Activated CD4-positive, alpha-beta T cell treated with anti-CD3 and anti-CD28 coated beads, Interleukin-2, amount 10 ng/mL, durations not matched to agents 24 days and 14 days (primary cell): ENCODE measurements at regions not wholly inside any gene's neighbourhood (a gene's known extent, or its start where the extent isn't known, plus 50 kb on each side); places are given as distances from the start of the nearest gene placed in this dataset.

Source experiments
- DNase-seq: peaks from one replicate; pipeline ENCODE4 v3.0.0; 2022
- H3K27ac Mint-ChIP-seq: one replicate; pipeline ENCODE4 v1.8.0; 2022; ENCODE audit warnings: mild to moderate bottlenecking, mixed read lengths
- H3K27me3 Mint-ChIP-seq: one replicate; pipeline ENCODE4 v1.8.0; 2022; ENCODE audit warnings: mixed read lengths
- H3K36me3 Mint-ChIP-seq: one replicate; pipeline ENCODE4 v1.8.0; 2022; ENCODE audit warnings: low read depth, mild to moderate bottlenecking, mixed read lengths
- H3K4me1 Mint-ChIP-seq: one replicate; pipeline ENCODE4 v1.8.0; 2021; ENCODE audit warnings: mixed read lengths
- H3K4me3 Mint-ChIP-seq: one replicate; pipeline ENCODE4 v1.8.0; 2022; ENCODE audit warnings: mild to moderate bottlenecking, moderate library complexity, mixed read lengths
- H3K9me3 Mint-ChIP-seq: one replicate; pipeline ENCODE4 v1.8.0; 2021; ENCODE audit warnings: mixed read lengths
- intact Hi-C: fragments of 100-400 bp; cut with micrococcal nuclease; formaldehyde crosslinking; loops from one replicate; pipeline ENCODE4 v1.15.1; 2023

DNA sequence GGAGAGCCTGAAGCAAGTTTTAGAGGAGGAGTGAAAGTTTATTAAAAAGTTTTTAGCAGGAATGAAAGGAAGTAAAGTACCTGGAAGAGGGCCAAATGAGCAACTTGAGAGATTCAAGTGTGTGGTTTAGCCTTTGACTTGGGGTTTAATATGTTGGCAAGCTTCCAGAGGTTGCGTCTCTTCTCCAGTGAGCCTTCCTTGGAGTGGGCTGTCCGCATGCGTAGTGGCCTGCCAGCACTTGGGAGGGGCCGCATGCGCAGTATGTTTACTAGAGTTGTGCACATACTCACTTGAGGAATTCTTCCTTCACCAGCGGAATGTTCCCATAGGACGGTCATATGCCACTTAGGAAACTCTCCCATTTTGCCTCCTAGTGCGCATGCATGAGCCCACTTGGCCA is 235.2 kb downstream of the ALDH8A1 start:
- peaks cover 12% of the 10 kb centered on the region for H3K27me3 Mint-ChIP-seq
- H3K4me1 Mint-ChIP-seq, result no peaks in the 10 kb centered on the region
- no peaks in the 10 kb centered on the region for H3K36me3 Mint-ChIP-seq
- H3K4me3 Mint-ChIP-seq, result no peak overlapping the region
- no peaks in the 10 kb centered on the region for H3K9me3 Mint-ChIP-seq
- H3K27ac Mint-ChIP-seq, result no peak overlapping the region
- intact Hi-C loops, result no loop called here
- no peak for DNase-seq

DNA sequence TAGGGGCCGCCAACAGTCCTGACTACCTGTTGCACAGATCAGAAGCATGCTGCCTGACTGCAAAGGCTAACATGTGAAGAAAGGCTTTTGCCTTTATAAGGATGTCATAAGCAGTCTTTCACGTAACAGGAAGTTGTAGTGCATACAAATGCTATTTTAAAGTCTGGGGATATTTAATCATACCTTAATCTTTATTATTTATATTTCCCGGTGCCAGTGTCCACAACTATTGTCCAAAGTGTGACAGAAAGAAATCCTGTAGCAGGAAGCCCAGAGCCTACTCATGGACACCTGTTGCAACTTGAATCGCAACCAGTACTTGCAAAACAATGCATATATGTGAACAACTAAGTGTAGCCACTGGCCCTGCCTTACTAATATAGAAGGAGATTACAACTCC is 235.8 kb downstream of the ALDH8A1 start:
- no peaks in the 10 kb centered on the region for H3K4me1 Mint-ChIP-seq
- H3K9me3 Mint-ChIP-seq, result no peaks in the 10 kb centered on the region
- no peak overlapping the region for H3K27ac Mint-ChIP-seq
- H3K36me3 Mint-ChIP-seq, result no peaks in the 10 kb centered on the region
- peaks cover 14% of the 10 kb centered on the region for H3K27me3 Mint-ChIP-seq
- DNase-seq, result no peak
- H3K4me3 Mint-ChIP-seq, result no peak overlapping the region
- intact Hi-C loops, result no loop called here

DNA sequence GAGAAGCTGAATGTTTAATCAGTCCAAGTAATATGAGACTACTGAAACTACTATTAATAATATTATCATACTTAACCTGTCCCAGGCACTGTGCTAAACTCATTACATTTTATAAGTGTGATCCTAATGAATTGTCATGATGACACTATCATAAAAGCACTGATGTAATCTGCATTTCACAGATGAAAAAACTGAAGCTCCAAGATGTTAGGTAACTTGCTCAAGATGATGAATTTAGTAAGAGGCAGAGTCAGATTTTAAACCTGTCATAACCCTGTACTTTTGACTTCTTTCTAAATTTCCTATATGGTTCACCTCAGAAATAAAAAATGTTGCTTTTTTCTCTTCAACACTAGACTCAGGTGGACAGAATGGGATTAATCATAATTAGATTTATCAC is 237.6 kb downstream of the ALDH8A1 start:
- H3K27me3 Mint-ChIP-seq, result peaks cover 24% of the 10 kb centered on the region
- H3K4me1 Mint-ChIP-seq, result no peaks in the 10 kb centered on the region
- H3K4me3 Mint-ChIP-seq, result no peak overlapping the region
- intact Hi-C loops, result no loop called here
- no peaks in the 10 kb centered on the region for H3K9me3 Mint-ChIP-seq
- H3K36me3 Mint-ChIP-seq, result no peaks in the 10 kb centered on the region
- no peak overlapping the region for H3K27ac Mint-ChIP-seq
- DNase-seq, result no peak

DNA sequence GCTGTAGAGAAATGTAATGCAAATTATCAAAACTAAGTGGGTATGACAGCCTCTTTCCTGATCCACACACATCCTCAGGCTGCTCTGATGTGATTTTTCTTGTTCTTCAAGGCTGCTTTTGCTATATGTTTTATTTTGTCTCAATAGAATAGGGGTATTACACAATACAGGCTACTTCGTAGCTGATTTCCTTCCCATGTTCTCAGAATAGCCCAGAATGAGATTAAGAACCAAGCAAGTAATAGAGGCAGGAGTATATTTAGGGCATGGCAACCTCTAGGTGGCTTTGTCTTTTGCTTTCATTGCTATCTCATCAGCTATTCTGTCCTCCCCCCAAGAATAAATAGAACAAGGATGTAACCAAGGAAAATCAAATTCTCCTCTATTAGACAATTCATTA is 241.8 kb downstream of the ALDH8A1 start:
- intact Hi-C loops, result no loop called here
- no peaks in the 10 kb centered on the region for H3K4me1 Mint-ChIP-seq
- H3K27me3 Mint-ChIP-seq, result peaks cover 40% of the 10 kb centered on the region
- no peak for DNase-seq
- H3K27ac Mint-ChIP-seq, result no peak overlapping the region
- H3K4me3 Mint-ChIP-seq, result no peak overlapping the region
- H3K36me3 Mint-ChIP-seq, result no peaks in the 10 kb centered on the region
- no peaks in the 10 kb centered on the region for H3K9me3 Mint-ChIP-seq

DNA sequence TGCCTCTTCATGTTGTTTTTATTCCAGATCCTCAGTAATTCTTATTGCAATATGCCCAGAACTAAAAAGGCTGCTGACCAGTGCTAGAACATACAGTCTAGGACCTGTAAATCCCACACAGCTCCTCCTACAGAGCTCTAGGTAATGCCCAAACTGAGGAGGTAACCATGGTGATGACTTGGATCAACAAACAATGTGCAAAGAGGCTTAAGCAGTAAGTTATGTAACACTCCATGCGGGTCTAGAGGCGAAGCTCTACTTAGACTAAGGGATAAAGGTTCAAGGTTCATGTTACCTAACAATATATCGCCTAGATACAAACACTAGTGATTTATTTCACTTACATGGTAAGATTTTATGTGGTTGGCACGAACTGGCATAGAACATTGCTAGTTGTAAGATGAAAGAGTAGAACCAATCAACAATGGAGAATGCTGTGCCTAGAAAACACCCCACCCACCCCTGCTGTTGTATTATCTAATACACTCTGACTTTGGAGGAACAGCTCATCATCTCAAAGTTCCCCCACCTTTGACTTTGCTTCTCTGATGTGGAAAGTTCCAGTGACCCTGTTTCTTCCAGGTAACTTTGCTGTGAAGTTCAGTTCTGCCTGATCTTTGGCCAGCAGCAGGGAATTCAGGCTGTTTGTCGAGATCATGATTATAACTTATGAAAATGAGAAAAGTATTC is 242.4 kb downstream of the ALDH8A1 start:
- DNase-seq, result no peak
- Mint-ChIP-seq H3K36me3 (no peaks in the 10 kb centered on the region), H3K4me3 (no peak overlapping the region), H3K27me3 (peaks cover 37% of the 10 kb centered on the region), H3K4me1 (no peaks in the 10 kb centered on the region), H3K27ac (no peak overlapping the region), H3K9me3 (no peaks in the 10 kb centered on the region)
- intact Hi-C loops, result no loop called here

DNA sequence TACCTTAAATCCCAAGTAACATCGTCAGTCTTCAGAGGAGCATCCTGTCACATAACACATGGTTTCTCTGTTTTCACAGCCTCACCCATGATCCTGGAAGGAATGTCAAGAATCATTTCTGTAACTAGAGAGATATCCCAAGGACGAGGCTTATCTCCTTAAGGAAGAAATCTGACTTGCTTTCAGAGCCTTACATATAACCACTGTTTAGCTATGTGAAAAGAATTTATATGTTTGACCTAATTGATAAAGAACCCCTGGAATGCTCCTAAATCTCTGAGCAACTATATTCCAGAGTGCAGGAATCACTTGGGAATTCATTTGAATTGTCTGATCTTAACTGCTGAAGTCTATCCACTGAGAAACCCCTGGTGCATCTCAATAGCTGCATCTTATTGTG is 243.1 kb downstream of the ALDH8A1 start:
- H3K9me3 Mint-ChIP-seq, result no peaks in the 10 kb centered on the region
- no peak overlapping the region for H3K4me3 Mint-ChIP-seq
- no peaks in the 10 kb centered on the region for H3K4me1 Mint-ChIP-seq
- H3K27ac Mint-ChIP-seq, result no peak overlapping the region
- DNase-seq, result no peak
- H3K36me3 Mint-ChIP-seq, result no peaks in the 10 kb centered on the region
- intact Hi-C loops, result no loop called here
- peaks cover 34% of the 10 kb centered on the region for H3K27me3 Mint-ChIP-seq

DNA sequence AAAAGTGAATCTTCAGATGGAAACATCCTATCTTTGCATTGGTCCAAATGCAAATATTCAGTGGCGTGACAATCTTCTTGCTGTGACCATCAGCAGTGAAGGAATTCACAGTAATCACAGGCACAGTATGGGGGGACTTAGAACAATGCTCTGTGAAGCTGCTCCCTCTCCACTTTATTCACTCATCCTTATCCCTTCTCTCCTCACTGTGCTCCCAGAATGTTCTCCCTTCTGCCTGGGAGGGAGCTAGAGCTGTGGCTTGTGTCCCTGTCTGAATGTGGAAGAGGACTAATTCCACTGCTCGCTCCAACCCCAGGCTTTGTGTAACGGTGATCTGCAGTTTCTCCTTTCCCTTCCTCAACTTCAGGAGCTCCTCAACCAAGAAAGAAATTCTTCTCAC is 243.7 kb downstream of the ALDH8A1 start:
- DNase-seq, result no peak
- no peaks in the 10 kb centered on the region for H3K9me3 Mint-ChIP-seq
- H3K27ac Mint-ChIP-seq, result no peak overlapping the region
- H3K4me1 Mint-ChIP-seq, result no peaks in the 10 kb centered on the region
- no peaks in the 10 kb centered on the region for H3K36me3 Mint-ChIP-seq
- no peak overlapping the region for H3K4me3 Mint-ChIP-seq
- H3K27me3 Mint-ChIP-seq, result peaks cover 34% of the 10 kb centered on the region
- intact Hi-C loops, result no loop called here

DNA sequence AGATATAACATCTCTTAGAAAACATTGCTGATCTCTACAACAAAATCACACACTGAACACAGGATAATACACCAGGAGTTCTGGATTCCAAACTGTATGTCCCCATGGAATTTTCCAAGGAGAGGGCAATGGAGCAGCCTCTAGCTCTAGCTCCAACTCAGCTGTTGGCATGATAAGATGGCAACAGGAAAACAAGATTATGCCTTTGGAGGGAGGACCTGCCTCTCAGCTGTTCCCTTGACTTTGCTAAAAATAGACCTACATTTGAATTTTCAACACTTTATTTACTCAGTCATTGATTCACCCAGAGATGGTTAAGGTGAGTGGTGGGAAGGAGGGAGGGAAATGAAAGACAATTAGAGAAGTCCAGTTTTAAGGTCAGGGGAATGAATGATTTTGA is 246.7 kb downstream of the ALDH8A1 start:
- no peak overlapping the region for H3K4me3 Mint-ChIP-seq
- intact Hi-C loops, result no loop called here

DNA sequence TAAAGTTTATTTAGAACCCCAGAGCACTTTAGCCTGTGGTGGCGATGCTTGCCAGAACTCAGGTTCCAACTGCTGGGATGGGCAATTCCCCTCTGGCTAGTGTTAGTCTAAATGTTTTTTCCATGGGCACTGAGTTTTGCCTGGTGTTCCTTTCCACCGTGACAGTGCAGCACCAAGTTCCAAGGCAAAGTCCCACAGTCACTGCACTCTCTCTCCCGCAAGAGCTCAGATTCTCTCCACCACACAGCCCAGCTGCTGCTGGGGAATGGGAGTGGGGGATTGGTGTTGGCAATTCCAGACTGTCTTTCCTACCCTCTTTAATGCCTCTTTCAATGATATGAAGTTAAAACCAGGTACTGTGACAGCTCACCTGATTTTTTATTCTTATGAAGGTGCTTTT is 247.6 kb downstream of the ALDH8A1 start:
- no peaks in the 10 kb centered on the region for H3K36me3 Mint-ChIP-seq
- no peak overlapping the region for H3K27ac Mint-ChIP-seq
- no peaks in the 10 kb centered on the region for H3K4me1 Mint-ChIP-seq
- intact Hi-C loops, result no loop called here
- H3K4me3 Mint-ChIP-seq, result no peak overlapping the region
- no peaks in the 10 kb centered on the region for H3K9me3 Mint-ChIP-seq
- no peak for DNase-seq
- H3K27me3 Mint-ChIP-seq, result peaks cover 19% of the 10 kb centered on the region

More for the DNA sequence above, 246.7 kb downstream of the ALDH8A1 start:
- H3K36me3 Mint-ChIP-seq, result no peaks in the 10 kb centered on the region
- H3K9me3 Mint-ChIP-seq, result no peaks in the 10 kb centered on the region
- no peak overlapping the region for H3K27ac Mint-ChIP-seq
- H3K4me1 Mint-ChIP-seq, result no peaks in the 10 kb centered on the region
- peaks cover 23% of the 10 kb centered on the region for H3K27me3 Mint-ChIP-seq
- DNase-seq, result no peak

DNA sequence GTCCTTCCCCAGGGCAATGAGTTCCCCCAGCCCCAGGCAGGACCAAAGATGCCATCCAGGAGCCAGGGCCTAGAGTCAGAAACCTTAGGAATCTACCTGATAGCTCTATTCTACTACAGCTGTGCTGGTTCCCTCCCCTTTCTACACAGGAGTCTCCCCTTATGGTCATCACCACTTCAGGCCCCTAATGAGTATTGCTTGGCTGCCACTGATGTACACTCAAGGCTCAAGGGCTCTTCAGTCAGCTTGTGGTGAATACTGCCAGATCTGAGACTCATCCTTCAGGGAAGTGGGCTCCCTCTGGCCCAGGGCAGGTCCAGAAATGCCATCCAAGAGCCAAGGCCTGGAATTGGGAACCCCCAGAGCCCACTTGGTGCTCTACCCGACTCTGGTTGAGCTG is 248.6 kb downstream of the ALDH8A1 start:
- Mint-ChIP-seq H3K36me3 (no peaks in the 10 kb centered on the region), H3K9me3 (no peaks in the 10 kb centered on the region), H3K27ac (no peak overlapping the region), H3K4me1 (no peaks in the 10 kb centered on the region), H3K27me3 (peaks cover 18% of the 10 kb centered on the region), H3K4me3 (no peak overlapping the region)
- DNase-seq, result no peak
- intact Hi-C loops, result no loop called here

DNA sequence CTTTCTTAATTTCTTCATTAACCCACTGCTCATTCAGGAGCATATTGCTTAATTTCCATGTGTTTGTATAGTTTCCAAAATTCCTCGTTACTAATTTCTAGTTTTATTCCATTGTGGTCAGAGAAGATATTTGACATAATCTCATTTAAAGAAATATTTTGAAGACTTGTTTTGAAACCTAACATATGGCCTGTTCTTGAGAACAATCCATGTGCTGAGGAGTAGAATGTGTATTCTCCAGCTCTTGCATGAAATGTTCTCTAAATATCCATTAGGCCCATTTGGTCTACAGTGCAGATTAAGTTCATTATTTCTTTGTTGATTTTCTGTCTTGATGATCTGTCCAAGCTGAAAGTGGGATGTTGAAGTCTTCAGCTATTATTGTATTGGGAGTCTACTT is 251.7 kb downstream of the ALDH8A1 start:
- H3K27me3 Mint-ChIP-seq, result peaks cover 19% of the 10 kb centered on the region
- H3K9me3 Mint-ChIP-seq, result no peaks in the 10 kb centered on the region
- intact Hi-C loops, result no loop called here
- H3K36me3 Mint-ChIP-seq, result no peaks in the 10 kb centered on the region
- no peak overlapping the region for H3K4me3 Mint-ChIP-seq
- DNase-seq, result no peak
- no peaks in the 10 kb centered on the region for H3K4me1 Mint-ChIP-seq
- no peak overlapping the region for H3K27ac Mint-ChIP-seq

DNA sequence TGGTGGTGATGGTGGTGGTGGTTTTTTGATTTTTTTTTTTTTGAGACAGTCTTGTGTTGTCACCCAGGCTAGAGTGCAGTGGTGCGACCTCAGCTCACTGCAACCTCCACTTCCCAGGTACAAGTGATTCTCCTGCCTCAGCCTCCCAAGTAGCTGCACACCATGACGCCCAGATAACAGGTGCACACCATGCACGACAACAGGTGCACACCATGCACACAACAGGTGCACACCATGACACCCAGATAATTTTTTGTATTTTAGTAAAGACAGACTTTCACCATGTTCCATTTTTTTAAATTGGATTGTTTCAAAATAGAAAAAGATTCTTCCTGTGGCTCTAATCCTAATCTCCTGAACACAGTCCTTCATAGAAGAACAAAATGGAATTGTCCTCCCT is 257.9 kb downstream of the ALDH8A1 start:
- intact Hi-C loops, result no loop called here
- DNase-seq, result no peak
- Mint-ChIP-seq H3K4me3 (no peak overlapping the region), H3K4me1 (no peaks in the 10 kb centered on the region), H3K36me3 (no peaks in the 10 kb centered on the region), H3K27me3 (peaks cover 45% of the 10 kb centered on the region), H3K27ac (no peak overlapping the region), H3K9me3 (no peaks in the 10 kb centered on the region)

DNA sequence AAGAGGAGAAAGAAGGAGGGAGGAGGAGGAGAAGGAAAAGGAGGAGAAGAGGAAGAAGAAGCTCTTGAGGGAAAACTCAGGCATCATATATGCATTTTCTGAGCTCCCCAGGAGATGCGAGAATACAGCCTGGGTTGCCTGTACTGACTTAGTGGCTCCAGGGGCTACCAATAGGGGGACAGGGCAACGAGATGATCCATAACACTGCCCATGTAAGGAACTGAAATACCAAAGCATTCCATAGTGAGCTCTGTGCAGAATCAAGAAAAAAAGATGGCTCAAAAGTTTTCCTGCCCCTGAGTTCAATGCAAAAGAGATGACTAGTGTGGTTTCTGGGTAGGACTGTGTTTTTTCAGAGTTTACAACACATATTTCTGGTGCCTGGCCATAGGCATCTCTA is 258.7 kb downstream of the ALDH8A1 start:
- no peak overlapping the region for H3K27ac Mint-ChIP-seq
- H3K4me3 Mint-ChIP-seq, result no peak overlapping the region
- H3K9me3 Mint-ChIP-seq, result no peaks in the 10 kb centered on the region
- intact Hi-C loops, result no loop called here
- DNase-seq, result no peak
- H3K4me1 Mint-ChIP-seq, result no peaks in the 10 kb centered on the region
- peaks cover 42% of the 10 kb centered on the region for H3K27me3 Mint-ChIP-seq
- no peaks in the 10 kb centered on the region for H3K36me3 Mint-ChIP-seq

DNA sequence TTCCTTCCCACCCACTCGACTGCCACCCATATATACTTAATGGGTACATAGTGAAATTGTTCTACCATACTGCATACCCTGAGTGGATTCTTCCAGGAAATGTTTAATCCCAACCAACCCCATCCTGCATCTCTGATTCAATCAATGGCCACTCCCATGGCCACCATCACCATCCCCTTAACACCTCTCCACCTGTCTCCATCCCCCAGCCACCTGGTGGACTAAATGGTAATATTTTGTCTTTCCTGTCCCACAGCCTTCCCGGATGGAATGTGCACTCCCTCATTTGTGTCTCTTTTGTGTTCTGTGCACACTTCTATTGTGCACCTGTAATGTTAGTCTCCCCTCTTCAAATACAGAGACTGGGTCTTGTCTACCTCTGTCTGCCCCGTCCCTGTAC is 259.9 kb downstream of the ALDH8A1 start:
- H3K27me3 Mint-ChIP-seq, result peaks cover 39% of the 10 kb centered on the region
- DNase-seq, result no peak
- no peaks in the 10 kb centered on the region for H3K36me3 Mint-ChIP-seq

DNA sequence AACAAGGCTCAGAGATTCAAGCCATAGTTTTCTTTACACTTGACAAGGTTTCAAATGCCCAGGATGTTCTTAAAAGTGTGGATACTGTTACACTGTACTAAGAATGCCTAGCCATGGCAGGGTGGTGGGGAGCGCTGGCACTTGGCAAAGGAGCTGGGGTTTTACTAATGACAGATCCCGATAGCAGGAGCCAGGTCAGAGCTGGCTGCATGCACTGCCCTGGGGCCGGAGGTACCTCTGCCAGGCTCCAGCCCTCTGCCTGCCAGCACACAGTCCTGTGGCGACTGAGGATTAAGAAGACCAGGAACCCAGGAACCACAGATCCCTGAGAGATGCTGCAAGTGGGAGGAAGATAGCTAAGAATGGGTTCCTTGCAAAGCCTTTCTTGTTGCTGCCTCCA is 260.3 kb downstream of the ALDH8A1 start:
- no peak for DNase-seq
- Mint-ChIP-seq H3K27ac (no peak overlapping the region), H3K27me3 (peaks cover 38% of the 10 kb centered on the region), H3K36me3 (no peaks in the 10 kb centered on the region), H3K9me3 (no peaks in the 10 kb centered on the region), H3K4me3 (no peak overlapping the region), H3K4me1 (no peaks in the 10 kb centered on the region)
- intact Hi-C loops, result no loop called here

More for the DNA sequence above, 259.9 kb downstream of the ALDH8A1 start:
- Mint-ChIP-seq H3K4me3 (no peak overlapping the region), H3K4me1 (no peaks in the 10 kb centered on the region), H3K9me3 (no peaks in the 10 kb centered on the region), H3K27ac (no peak overlapping the region)
- intact Hi-C loops, result no loop called here
